Heart right ventricle (tissue), 16 donors: ENCODE measurements at regions not wholly inside any gene's neighbourhood (a gene's known extent, or its start where the extent isn't known, plus 50 kb on each side); places are given as distances from the start of the nearest gene placed in this dataset.
"Not testable (repeated sequence)": the region's sequence is repeated elsewhere in the genome, so short reads cannot be mapped to it uniquely, and the experiment has no call there.

Experiments used
- ATAC-seq, 8 donors: fragments of 200-7000 bp; cut with Tn5 transposase; one replicate each; pipeline ENCODE4 v1.9.1; 2020; ENCODE audit warnings: mild to moderate bottlenecking in 8 of 8, moderate library complexity in 8 of 8, moderate number of reproducible peaks in 1 of 8
- DNase-seq, 2 donors: peaks; one replicate each; pipeline ENCODE4 v3.0.0-alpha.2; 2020
- H3K27ac ChIP-seq, 10 donors: fragments of 200-600 bp; sonication (generic) in 2 of 10; one replicate each; pipeline versions ENCODE4 v1.5.0 to v1.8.0; 2020 to 2022; ENCODE audit warnings: mild to moderate bottlenecking in 3 of 10
- H3K27me3 ChIP-seq, 7 donors: fragments of 200-600 bp; one replicate each; pipeline ENCODE4 v1.8.0; 2021 to 2022; ENCODE audit warnings: mild to moderate bottlenecking in 2 of 7
- H3K36me3 ChIP-seq, 9 donors: fragments of 200-600 bp; sonication (generic) in 1 of 9; one replicate each; pipeline versions ENCODE4 v1.5.0 to v1.8.0; 2020 to 2022; ENCODE audit warnings: mild to moderate bottlenecking in 2 of 9
- H3K4me1 ChIP-seq, 9 donors: fragments of 200-600 bp; sonication (generic) in 1 of 9; one replicate each; pipeline versions ENCODE4 v1.5.0 to v1.8.0; 2020 to 2022; ENCODE audit warnings: mild to moderate bottlenecking in 4 of 9
- H3K4me3 ChIP-seq, 10 donors: fragments of 200-600 bp; sonication (generic) in 2 of 10; one replicate each; pipeline versions ENCODE4 v1.5.0 to v1.8.0; 2020 to 2022; ENCODE audit warnings: mild to moderate bottlenecking in 7 of 10, moderate library complexity in 2 of 10
- H3K9me3 ChIP-seq, 11 donors: fragments of 200-600 bp in 10 of 11; sonication (generic) in 2 of 11; one replicate each; pipeline versions ENCODE4 v1.5.0 to v1.8.0; 2013 to 2022; ENCODE audit warnings: mild to moderate bottlenecking in 2 of 11, control low read depth in 1 of 11, moderate library complexity in 1 of 11
- WGBS, 2 donors: extraction: QIAGEN DNeasy Blood & Tissue Kit; methylation state at CpG; one replicate each; pipeline ENCODE4 v1.1.7; 2013; ENCODE audit warnings: inconsistent platforms in 1 of 2; 5-methylcytosine and 5-hydroxymethylcytosine counted together
- intact Hi-C, 10 donors: fragments of 100-400 bp; cut with DNase I; formaldehyde crosslinking; loops; one replicate each; pipeline versions ENCODE4 v1.11.1 to v1.14.2; 2022
- TF ChIP-seq, protein P1 (sequence below), 9 donors: fragments of 200-600 bp; sonication (generic) in 2 of 9; IDR thresholded peaks; one replicate each; pipeline versions ENCODE4 v1.5.0 to v1.8.0; 2021 to 2022; ENCODE audit warnings: antibody characterized with exemption in 9 of 9, mild to moderate bottlenecking in 5 of 9, moderate library complexity in 1 of 9
- donor health status: Arrhythmogenic right ventricular cardiomyopathy.
- donor health status: ischemic (EF 13 %, LVEDD 7.1; RV severe dilation, severe dysfunction).
- donor health status: healthy with polysubstance abuse.
- donor health status: DM: no; HTN: yes; CAD: no.
- donor health status: DM: no; HTN: no; CAD: no.
- donor health status: ischemic (EF 25% LVEDD 6.9; RV normal size, moderate dysfunction).
- donor health status: ischemic (EF 25% LVEDD 5.7; RV mildly dilated, moderate dysfunction).
- donor health status: healthy.
- donor health status: DM: yes; HTN: yes; CAD: no.
- donor health status: Ischemic cardiomyopathy.
- donor health status: ischemic (EF 35%, LVEDD 5.7; RV mildly dilated, moderate dysfunction).
- donor health status: nonischemic (EF 11% LVEDD 7.7; RV severe dilation, severe dysfunction).
- donor health status: DM: yes; HTN: yes; CAD: no.
- donor health status: PGD.
- donor health status: ischemic (EF 29% LVEDD 5.4; RV normal size, mild dysfunction).
- donor health status: nonischemic (EF 23%, LVEDD 6.1; RV moderate dilation, normal function).

DNA sequence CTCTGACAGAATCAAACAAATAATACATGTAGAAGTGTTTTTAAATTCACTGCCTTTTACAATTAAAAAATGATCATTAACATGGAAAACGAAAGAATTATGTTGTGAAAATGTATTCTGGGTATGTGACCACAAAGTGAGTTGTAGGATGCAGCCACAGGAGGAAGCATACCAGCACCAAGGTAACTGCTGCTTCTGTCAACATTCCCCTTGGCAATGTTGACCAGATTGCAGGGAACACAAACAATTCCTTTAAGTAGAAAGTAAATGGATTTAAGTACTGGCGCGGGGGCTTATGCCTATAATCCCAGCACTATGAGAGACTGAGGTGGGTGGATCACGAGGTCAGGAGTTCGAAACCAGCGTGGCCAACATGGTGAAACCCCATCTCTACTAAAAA, 1877.9 kb upstream of the PCDH7 start:
- DNase-seq = no peak
- no peak overlapping the region for H3K27ac ChIP-seq
- WGBS, 2 donors = 78 to 79% methylated on average over 6 of the region's 6 CpGs

DNA sequence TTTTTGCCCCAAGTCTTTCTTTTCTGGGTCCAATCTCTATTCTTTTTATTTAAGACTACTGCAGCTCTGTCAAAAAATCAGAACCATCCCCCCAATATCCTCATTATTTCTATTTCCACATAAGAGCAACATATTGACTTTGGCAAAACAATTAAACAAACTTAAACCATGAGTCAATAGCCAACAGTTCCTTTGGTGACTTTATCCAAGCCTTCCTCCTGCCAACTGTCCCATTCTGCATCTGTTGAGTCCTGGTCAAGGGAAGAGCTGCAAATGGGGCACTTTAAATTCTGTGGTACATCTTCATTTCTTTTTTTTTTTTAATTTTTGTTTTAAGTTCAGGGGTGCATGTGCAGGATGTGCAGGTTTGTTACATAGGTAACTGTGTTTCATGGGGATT, 1875.0 kb upstream of the PCDH7 start:
- DNase-seq = no peak
- intact Hi-C loops = no loop called here
- H3K27me3 ChIP-seq = no peaks in the 10 kb centered on the region
- H3K27ac ChIP-seq = no peak overlapping the region
- TF ChIP-seq, protein P1, sequence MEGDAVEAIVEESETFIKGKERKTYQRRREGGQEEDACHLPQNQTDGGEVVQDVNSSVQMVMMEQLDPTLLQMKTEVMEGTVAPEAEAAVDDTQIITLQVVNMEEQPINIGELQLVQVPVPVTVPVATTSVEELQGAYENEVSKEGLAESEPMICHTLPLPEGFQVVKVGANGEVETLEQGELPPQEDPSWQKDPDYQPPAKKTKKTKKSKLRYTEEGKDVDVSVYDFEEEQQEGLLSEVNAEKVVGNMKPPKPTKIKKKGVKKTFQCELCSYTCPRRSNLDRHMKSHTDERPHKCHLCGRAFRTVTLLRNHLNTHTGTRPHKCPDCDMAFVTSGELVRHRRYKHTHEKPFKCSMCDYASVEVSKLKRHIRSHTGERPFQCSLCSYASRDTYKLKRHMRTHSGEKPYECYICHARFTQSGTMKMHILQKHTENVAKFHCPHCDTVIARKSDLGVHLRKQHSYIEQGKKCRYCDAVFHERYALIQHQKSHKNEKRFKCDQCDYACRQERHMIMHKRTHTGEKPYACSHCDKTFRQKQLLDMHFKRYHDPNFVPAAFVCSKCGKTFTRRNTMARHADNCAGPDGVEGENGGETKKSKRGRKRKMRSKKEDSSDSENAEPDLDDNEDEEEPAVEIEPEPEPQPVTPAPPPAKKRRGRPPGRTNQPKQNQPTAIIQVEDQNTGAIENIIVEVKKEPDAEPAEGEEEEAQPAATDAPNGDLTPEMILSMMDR (IDR thresholded peaks at IDR 0.05) = no peak
- no peaks in the 10 kb centered on the region for H3K36me3 ChIP-seq
- H3K4me3 ChIP-seq = no peak overlapping the region
- ATAC-seq = no peak
- peaks cover 0 to 17% (median 0%) of the 10 kb centered on the region in 11 donors for H3K9me3 ChIP-seq
- no peaks in the 10 kb centered on the region for H3K4me1 ChIP-seq

More for the DNA sequence above, 1877.9 kb upstream of the PCDH7 start:
- Histone ChIP-seq H3K36me3 (no peaks in the 10 kb centered on the region), H3K4me3 (no peak overlapping the region), H3K27me3 (no peaks in the 10 kb centered on the region), H3K9me3 (peaks cover 0 to 7% (median 0%) of the 10 kb centered on the region in 11 donors), H3K4me1 (no peaks in the 10 kb centered on the region)
- intact Hi-C loops = no loop called here
- no peak for ATAC-seq
- TF ChIP-seq, protein P1 (IDR thresholded peaks at IDR 0.05) = no peak

DNA sequence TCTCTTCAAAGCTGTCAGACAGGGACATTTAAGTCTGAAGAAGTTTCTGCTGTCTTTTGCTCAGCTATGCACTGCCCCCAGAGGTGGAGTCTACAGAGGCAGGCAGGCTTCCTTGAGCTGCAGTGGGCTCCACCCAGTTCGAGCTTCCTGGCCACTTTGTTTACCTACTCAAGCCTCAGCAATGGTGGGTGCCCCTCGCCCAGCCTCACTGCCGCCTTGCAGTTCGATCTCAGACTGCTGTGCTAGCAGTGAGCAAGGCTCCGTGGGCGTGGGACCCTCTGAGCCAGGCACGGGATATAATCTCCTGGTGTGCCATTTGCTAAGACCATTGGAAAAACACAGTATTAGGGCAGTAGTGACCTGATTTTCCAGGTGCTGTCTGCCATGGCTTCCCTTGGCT, 1863.1 kb upstream of the PCDH7 start:
- H3K4me1 ChIP-seq, intact Hi-C loops, ATAC-seq, H3K27me3 ChIP-seq, H3K27ac ChIP-seq, H3K4me3 ChIP-seq, DNase-seq, H3K36me3 ChIP-seq: not testable (repeated sequence)
- whole genome bisulfite sequencing, 2 donors = 87 to 90% methylated on average over 7 of the region's 7 CpGs
- H3K9me3 ChIP-seq = peaks cover 0 to 40% (median 0%) of the 10 kb centered on the region in 11 donors

DNA sequence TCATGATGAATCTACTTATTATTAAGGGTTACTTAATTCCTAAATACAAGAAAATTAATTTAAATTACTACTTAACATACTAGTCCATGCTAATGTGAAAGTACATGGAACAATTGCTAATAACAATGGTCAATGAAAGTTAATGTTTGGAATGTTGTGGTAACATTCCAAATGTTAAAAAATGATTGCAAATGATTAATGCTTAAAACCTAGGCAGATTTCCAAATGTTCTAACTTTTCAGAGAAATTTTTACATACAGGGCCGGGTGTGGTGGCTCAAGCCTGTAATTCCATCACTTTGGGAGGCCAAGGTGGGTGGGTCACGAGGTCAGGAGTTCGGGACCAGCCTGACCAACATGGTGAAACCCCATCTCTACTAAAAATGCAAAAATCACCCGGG, 1851.3 kb upstream of the PCDH7 start:
- TF ChIP-seq, protein P1 (IDR thresholded peaks at IDR 0.05) = no peak
- WGBS, 2 donors = 84 to 85% methylated on average over 4 of the region's 4 CpGs
- H3K27me3 ChIP-seq = no peaks in the 10 kb centered on the region
- no peak overlapping the region for H3K4me3 ChIP-seq
- ATAC-seq (no peak), DNase-seq (no peak)
- no peaks in the 10 kb centered on the region for H3K9me3 ChIP-seq
- H3K36me3 ChIP-seq = no peaks in the 10 kb centered on the region
- intact Hi-C loops = no loop called here
- peaks cover 0 to 3% (median 0%) of the 10 kb centered on the region in 9 donors for H3K4me1 ChIP-seq
- no peak overlapping the region for H3K27ac ChIP-seq

DNA sequence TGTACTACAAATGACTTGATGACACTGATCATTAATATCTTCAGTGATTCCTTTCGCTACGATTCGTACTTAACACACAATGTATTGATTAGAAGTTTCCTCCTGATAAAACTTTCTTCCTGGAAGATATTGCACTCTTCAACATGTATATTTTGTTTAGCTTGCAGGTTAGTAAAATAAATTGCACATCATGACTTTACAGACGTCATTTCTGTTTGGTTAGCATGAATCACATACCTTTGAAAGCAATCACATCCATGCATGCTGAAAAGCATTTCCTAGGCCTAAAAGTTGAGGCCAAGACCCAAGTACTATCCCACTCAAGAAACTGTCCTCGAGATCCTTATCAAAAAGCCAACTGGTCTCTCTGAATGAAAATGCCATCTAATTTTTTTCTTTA, 1841.0 kb upstream of the PCDH7 start:
- intact Hi-C loops = no loop called here
- 53 to 58% methylated on average over 5 of the region's 5 CpGs for WGBS, 2 donors
- Histone ChIP-seq H3K36me3 (no peaks in the 10 kb centered on the region), H3K27me3 (no peaks in the 10 kb centered on the region), H3K4me3 (no peak overlapping the region), H3K9me3 (no peaks in the 10 kb centered on the region), H3K4me1 (no peaks in the 10 kb centered on the region), H3K27ac (no peak overlapping the region)
- ATAC-seq (no peak), DNase-seq (no peak)
- TF ChIP-seq, protein P1 (IDR thresholded peaks at IDR 0.05) = no peak
